Amygdala (tissue), 56 donors: ENCODE measurements at regions not wholly inside any gene's neighbourhood (a gene's known extent, or its start where the extent isn't known, plus 50 kb on each side); places are given as distances from the start of the nearest gene placed in this dataset.

Source experiments
- DNase-seq, 56 donors: peaks; one replicate each; lab custom pipeline; 2025; lab: John Stamatoyannopoulos, UW

- DNase-seq: no peak
Measured at GRCh38 chr5:74956278-74956677, 90.1 kb upstream of the FAM169A start.

- no peak for DNase-seq
Measured at GRCh38 chr5:74954919-74955318, 88.7 kb upstream of the FAM169A start.

- no peak for DNase-seq
Measured at GRCh38 chr5:74953937-74954720, 87.9 kb upstream of the FAM169A start.

- DNase-seq: no peak
Measured at GRCh38 chr5:74953554-74953936, 87.4 kb upstream of the FAM169A start.

- no peak for DNase-seq
Measured at GRCh38 chr5:74952406-74952805, 86.2 kb upstream of the FAM169A start.

- no peak for DNase-seq
Measured at GRCh38 chr5:74951865-74952264, 85.7 kb upstream of the FAM169A start.

GRCh38 chr5:74950836-74951515, 84.8 kb upstream of the FAM169A start:
- DNase-seq: no peak

GRCh38 chr5:74949976-74950375, 83.8 kb upstream of the FAM169A start:
- no peak for DNase-seq

- DNase-seq: no peak
Measured at GRCh38 chr5:74948031-74948546, 81.9 kb upstream of the FAM169A start.

GRCh38 chr5:74946471-74946870, 80.3 kb upstream of the FAM169A start:
- DNase-seq: no peak

GRCh38 chr5:74945561-74946165, 79.5 kb upstream of the FAM169A start:
- DNase-seq: no peak

GRCh38 chr5:74943905-74944304, 77.7 kb upstream of the FAM169A start:
- no peak for DNase-seq

- no peak for DNase-seq
Measured at GRCh38 chr5:74942622-74943286, 76.6 kb upstream of the FAM169A start.

GRCh38 chr5:74940782-74941353, 74.7 kb upstream of the FAM169A start:
- DNase-seq: no peak

- DNase-seq: no peak
Measured at GRCh38 chr5:74938250-74938933, 72.2 kb upstream of the FAM169A start.

- no peak for DNase-seq
Measured at GRCh38 chr5:74935752-74936091, 69.5 kb upstream of the FAM169A start.

- peak in 3 of 56 donors; percentile 0 to 14 (median 8) for DNase-seq
Measured at GRCh38 chr5:74934949-74935751, 69.0 kb upstream of the FAM169A start.

GRCh38 chr5:74927336-74927735, 61.1 kb upstream of the FAM169A start:
- DNase-seq: no peak

GRCh38 chr5:74919487-74919886, 53.3 kb upstream of the FAM169A start:
- peak in 22 of 56 donors; percentile 2 to 66 (median 21) for DNase-seq
